ENCODE measurements at regions not wholly inside any gene's neighbourhood (a gene's known extent, or its start where the extent isn't known, plus 50 kb on each side); places are given as distances from the start of the nearest gene placed in this dataset.

GRCh38 chr6:145319605-145320004, 415.7 kb downstream of the EPM2A start:
- H3K79me2 ChIP-seq (ENCODE audit: insufficient read depth, low read length) = no peaks in the 10 kb centered on the region
- no peaks in the 10 kb centered on the region for H3K79me1 ChIP-seq (ENCODE audit: insufficient read depth, low read depth, low read length, poor library complexity, severe bottlenecking)
- no peak overlapping the region for H3K4me2 ChIP-seq (ENCODE audit: insufficient read depth, insufficient read length, low read length)
- Mint-ChIP-seq H3K27me3 (ENCODE audit: low read depth) (no peaks in the 10 kb centered on the region), H3K4me1 (peaks cover 14% of the 10 kb centered on the region in 2 experiments), H3K36me3 (ENCODE audit: insufficient read depth in 1 of 3, low read depth in 3 of 3) (peaks cover 0 to 13% (median 7%) of the 10 kb centered on the region in 3 experiments; a peak in 5 of 7 replicates), H3K27ac (no peak overlapping the region), H3K9me3 (peaks cover 0 to 12% of the 10 kb centered on the region in 2 experiments; a peak in 3 of 5 replicates), H3K4me3 (no peak overlapping the region)
- no peaks in the 10 kb centered on the region for H3K4me1 ChIP-seq (ENCODE audit: insufficient read depth, low read length)
- H2AK5ac ChIP-seq (ENCODE audit: insufficient read length, low read length) = no peak overlapping the region
- no peaks in the 10 kb centered on the region for H3K27me3 ChIP-seq (ENCODE audit: insufficient read depth, low read length)
- H3K27ac ChIP-seq (ENCODE audit: insufficient read length, low read depth, low read length) = no peak overlapping the region
- H2BK120ac ChIP-seq (ENCODE audit: low read depth, low read length, poor library complexity, severe bottlenecking) = no peak overlapping the region
- no peak overlapping the region for H2BK15ac ChIP-seq (ENCODE audit: low read depth, low read length)
- no peak overlapping the region for H2AFZ ChIP-seq (ENCODE audit: low read length)
- H2BK20ac ChIP-seq (ENCODE audit: low read depth, low read length, poor library complexity, severe bottlenecking) = no peak overlapping the region
- H3K4ac ChIP-seq (ENCODE audit: low read depth, low read length) = no peak overlapping the region
- no peaks in the 10 kb centered on the region for H3K9me3 ChIP-seq (ENCODE audit: control insufficient read depth, low read depth, low read length)
- DNase-seq = no peak
- no peak overlapping the region for H3K56ac ChIP-seq (ENCODE audit: insufficient read length, low read depth, low read length)
- H3T11ph ChIP-seq (ENCODE audit: low read length) = no peak overlapping the region
- H2BK5ac ChIP-seq (ENCODE audit: insufficient read length, low read length) = no peak overlapping the region
- no peak overlapping the region for H4K8ac ChIP-seq (replicated peaks; ENCODE audit: insufficient read length, low read depth, low read length)
- no peak overlapping the region for H3K23ac ChIP-seq (ENCODE audit: insufficient read length, low read depth, low read length)
- H3K9ac ChIP-seq (ENCODE audit: extremely low read depth, insufficient read length, low read length) = no peak overlapping the region
- H3K14ac ChIP-seq (ENCODE audit: insufficient read depth, low read length) = no peak overlapping the region
- H3K23me2 ChIP-seq (ENCODE audit: insufficient read length, low read depth, low read length, poor library complexity, severe bottlenecking) = no peaks in the 10 kb centered on the region
- TF ChIP-seq, protein P1, sequence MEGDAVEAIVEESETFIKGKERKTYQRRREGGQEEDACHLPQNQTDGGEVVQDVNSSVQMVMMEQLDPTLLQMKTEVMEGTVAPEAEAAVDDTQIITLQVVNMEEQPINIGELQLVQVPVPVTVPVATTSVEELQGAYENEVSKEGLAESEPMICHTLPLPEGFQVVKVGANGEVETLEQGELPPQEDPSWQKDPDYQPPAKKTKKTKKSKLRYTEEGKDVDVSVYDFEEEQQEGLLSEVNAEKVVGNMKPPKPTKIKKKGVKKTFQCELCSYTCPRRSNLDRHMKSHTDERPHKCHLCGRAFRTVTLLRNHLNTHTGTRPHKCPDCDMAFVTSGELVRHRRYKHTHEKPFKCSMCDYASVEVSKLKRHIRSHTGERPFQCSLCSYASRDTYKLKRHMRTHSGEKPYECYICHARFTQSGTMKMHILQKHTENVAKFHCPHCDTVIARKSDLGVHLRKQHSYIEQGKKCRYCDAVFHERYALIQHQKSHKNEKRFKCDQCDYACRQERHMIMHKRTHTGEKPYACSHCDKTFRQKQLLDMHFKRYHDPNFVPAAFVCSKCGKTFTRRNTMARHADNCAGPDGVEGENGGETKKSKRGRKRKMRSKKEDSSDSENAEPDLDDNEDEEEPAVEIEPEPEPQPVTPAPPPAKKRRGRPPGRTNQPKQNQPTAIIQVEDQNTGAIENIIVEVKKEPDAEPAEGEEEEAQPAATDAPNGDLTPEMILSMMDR (conservative IDR thresholded peaks at IDR 0.05) = no peak
- H4K91ac ChIP-seq (ENCODE audit: insufficient read length, low read depth, low read length) = no peak overlapping the region
- no peak overlapping the region for H4K5ac ChIP-seq (ENCODE audit: insufficient read length, low read depth, low read length)
- no peaks in the 10 kb centered on the region for H4K20me1 ChIP-seq (ENCODE audit: control insufficient read depth, insufficient read depth, insufficient read length)
- WGBS (ENCODE audit: extremely low coverage, insufficient read length, low lambda C conversion rate) = no CpG with 5 or more reads among the region's 2 CpGs
- no peak overlapping the region for H2BK12ac ChIP-seq (ENCODE audit: insufficient read length, low read depth, low read length)
- no peak overlapping the region for H3K18ac ChIP-seq (ENCODE audit: insufficient read length, low read depth, low read length)

All from H9 (cell line).